ENCODE measurements at regions not wholly inside any gene's neighbourhood (a gene's known extent, or its start where the extent isn't known, plus 50 kb on each side); places are given as distances from the start of the nearest gene placed in this dataset.
"Not testable (repeated sequence)": the region's sequence is repeated elsewhere in the genome, so short reads cannot be mapped to it uniquely, and the experiment has no call there.

- no peak for DNase-seq (ENCODE audit: low read depth)
Observed at GRCh38 chr13:90256746-90257145, 1090.7 kb upstream of the MIR17HG start.

GRCh38 chr13:90258129-90258528 is 1089.4 kb upstream of the MIR17HG start:
- no peak for DNase-seq (ENCODE audit: low read depth)

GRCh38 chr13:90261343-90261742 is 1086.1 kb upstream of the MIR17HG start:
- no peak for DNase-seq (ENCODE audit: low read depth)

GRCh38 chr13:90270226-90270625 is 1077.3 kb upstream of the MIR17HG start:
- no peak for DNase-seq (ENCODE audit: low read depth)

GRCh38 chr13:90272356-90272755 is 1075.1 kb upstream of the MIR17HG start:
- peak; percentile 3 for DNase-seq (ENCODE audit: low read depth)

GRCh38 chr13:90276216-90276615 is 1071.3 kb upstream of the MIR17HG start:
- DNase-seq (ENCODE audit: low read depth), result no peak

- not testable (repeated sequence) for DNase-seq (ENCODE audit: low read depth)
Observed at GRCh38 chr13:90278231-90278630, 1069.3 kb upstream of the MIR17HG start.

- no peak for DNase-seq (ENCODE audit: low read depth)
Observed at GRCh38 chr13:90281709-90282108, 1065.8 kb upstream of the MIR17HG start.

GRCh38 chr13:90287521-90287920 is 1060.0 kb upstream of the MIR17HG start:
- no peak for DNase-seq (ENCODE audit: low read depth)

- no peak for DNase-seq (ENCODE audit: low read depth)
Observed at GRCh38 chr13:90293793-90294361, 1053.6 kb upstream of the MIR17HG start.

- no peak for DNase-seq (ENCODE audit: low read depth)
Observed at GRCh38 chr13:90299238-90299637, 1048.2 kb upstream of the MIR17HG start.

- no peak for DNase-seq (ENCODE audit: low read depth)
Observed at GRCh38 chr13:90300015-90300414, 1047.5 kb upstream of the MIR17HG start.

GRCh38 chr13:90302107-90302506 is 1045.4 kb upstream of the MIR17HG start:
- peak; percentile 43 for DNase-seq (ENCODE audit: low read depth)

- no peak for DNase-seq (ENCODE audit: low read depth)
Observed at GRCh38 chr13:90305796-90306195, 1041.7 kb upstream of the MIR17HG start.

- no peak for DNase-seq (ENCODE audit: low read depth)
Observed at GRCh38 chr13:90307136-90307535, 1040.4 kb upstream of the MIR17HG start.

- no peak for DNase-seq (ENCODE audit: low read depth)
Observed at GRCh38 chr13:90308249-90308648, 1039.2 kb upstream of the MIR17HG start.

- DNase-seq (ENCODE audit: low read depth), result no peak
Observed at GRCh38 chr13:90311929-90312328, 1035.6 kb upstream of the MIR17HG start.

- DNase-seq (ENCODE audit: low read depth), result no peak
Observed at GRCh38 chr13:90315061-90315460, 1032.4 kb upstream of the MIR17HG start.

GRCh38 chr13:90320664-90321063 is 1026.8 kb upstream of the MIR17HG start:
- no peak for DNase-seq (ENCODE audit: low read depth)

GRCh38 chr13:90321281-90321931 is 1026.1 kb upstream of the MIR17HG start:
- no peak for DNase-seq (ENCODE audit: low read depth)

GRCh38 chr13:90329641-90330040 is 1017.8 kb upstream of the MIR17HG start:
- DNase-seq (ENCODE audit: low read depth), result no peak

GRCh38 chr13:90331974-90332373 is 1015.5 kb upstream of the MIR17HG start:
- no peak for DNase-seq (ENCODE audit: low read depth)

GRCh38 chr13:90336507-90336906 is 1011.0 kb upstream of the MIR17HG start:
- DNase-seq (ENCODE audit: low read depth), result no peak

GRCh38 chr13:90341348-90341747 is 1006.1 kb upstream of the MIR17HG start:
- DNase-seq (ENCODE audit: low read depth), result not testable (repeated sequence)

Measured in GM04503 (cell line).